ENCODE measurements at regions not wholly inside any gene's neighbourhood (a gene's known extent, or its start where the extent isn't known, plus 50 kb on each side); places are given as distances from the start of the nearest gene placed in this dataset.

GRCh38 chr1:90579212-90579802 is 137.8 kb downstream of the BARHL2 start:
- no peak overlapping the region for H3K4me3 ChIP-seq (ENCODE audit: low read depth, low read length)
- peak; percentile 22 for DNase-seq (ENCODE audit: low read depth)
- TF ChIP-seq, protein P1, sequence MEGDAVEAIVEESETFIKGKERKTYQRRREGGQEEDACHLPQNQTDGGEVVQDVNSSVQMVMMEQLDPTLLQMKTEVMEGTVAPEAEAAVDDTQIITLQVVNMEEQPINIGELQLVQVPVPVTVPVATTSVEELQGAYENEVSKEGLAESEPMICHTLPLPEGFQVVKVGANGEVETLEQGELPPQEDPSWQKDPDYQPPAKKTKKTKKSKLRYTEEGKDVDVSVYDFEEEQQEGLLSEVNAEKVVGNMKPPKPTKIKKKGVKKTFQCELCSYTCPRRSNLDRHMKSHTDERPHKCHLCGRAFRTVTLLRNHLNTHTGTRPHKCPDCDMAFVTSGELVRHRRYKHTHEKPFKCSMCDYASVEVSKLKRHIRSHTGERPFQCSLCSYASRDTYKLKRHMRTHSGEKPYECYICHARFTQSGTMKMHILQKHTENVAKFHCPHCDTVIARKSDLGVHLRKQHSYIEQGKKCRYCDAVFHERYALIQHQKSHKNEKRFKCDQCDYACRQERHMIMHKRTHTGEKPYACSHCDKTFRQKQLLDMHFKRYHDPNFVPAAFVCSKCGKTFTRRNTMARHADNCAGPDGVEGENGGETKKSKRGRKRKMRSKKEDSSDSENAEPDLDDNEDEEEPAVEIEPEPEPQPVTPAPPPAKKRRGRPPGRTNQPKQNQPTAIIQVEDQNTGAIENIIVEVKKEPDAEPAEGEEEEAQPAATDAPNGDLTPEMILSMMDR (IDR thresholded peaks at IDR 0.05; ENCODE audit: control insufficient read depth, extremely low read depth, insufficient read depth), result peak; percentile 68

- no peak for DNase-seq (ENCODE audit: low read depth)
- H3K4me3 ChIP-seq (ENCODE audit: low read depth, low read length), result no peak overlapping the region
- TF ChIP-seq, protein P1 (IDR thresholded peaks at IDR 0.05; ENCODE audit: control insufficient read depth, extremely low read depth, insufficient read depth), result no peak
Observed at GRCh38 chr1:90574692-90575370, 142.3 kb downstream of the BARHL2 start.

DNA sequence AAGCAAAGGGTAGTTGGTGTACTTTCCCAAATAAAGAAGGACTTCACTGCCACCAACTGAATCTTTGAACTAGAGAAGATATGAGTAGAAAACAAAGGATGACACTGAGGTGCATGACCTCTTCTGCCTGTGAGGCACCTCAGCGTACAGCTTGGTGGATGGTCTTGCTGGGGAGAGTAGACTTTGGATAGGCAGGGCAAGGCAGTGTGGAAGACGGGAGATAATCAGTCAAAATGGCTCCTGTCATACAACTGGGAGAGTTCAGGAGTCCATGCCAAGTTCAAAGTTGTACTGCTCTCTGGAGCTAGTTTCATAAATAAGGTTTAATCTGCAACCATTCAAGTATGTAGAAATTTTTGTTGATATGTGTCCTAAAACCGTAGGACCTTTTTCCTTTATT is 143.4 kb downstream of the BARHL2 start:
- TF ChIP-seq, protein P1 (IDR thresholded peaks at IDR 0.05; ENCODE audit: control insufficient read depth, extremely low read depth, insufficient read depth), result no peak
- H3K4me3 ChIP-seq (ENCODE audit: low read depth, low read length), result no peak overlapping the region
- DNase-seq (ENCODE audit: low read depth), result no peak

- no peak overlapping the region for H3K4me3 ChIP-seq (ENCODE audit: low read depth, low read length)
- no peak for DNase-seq (ENCODE audit: low read depth)
- TF ChIP-seq, protein P1 (IDR thresholded peaks at IDR 0.05; ENCODE audit: control insufficient read depth, extremely low read depth, insufficient read depth), result no peak
Observed at GRCh38 chr1:90572446-90572845, 144.7 kb downstream of the BARHL2 start.

DNA sequence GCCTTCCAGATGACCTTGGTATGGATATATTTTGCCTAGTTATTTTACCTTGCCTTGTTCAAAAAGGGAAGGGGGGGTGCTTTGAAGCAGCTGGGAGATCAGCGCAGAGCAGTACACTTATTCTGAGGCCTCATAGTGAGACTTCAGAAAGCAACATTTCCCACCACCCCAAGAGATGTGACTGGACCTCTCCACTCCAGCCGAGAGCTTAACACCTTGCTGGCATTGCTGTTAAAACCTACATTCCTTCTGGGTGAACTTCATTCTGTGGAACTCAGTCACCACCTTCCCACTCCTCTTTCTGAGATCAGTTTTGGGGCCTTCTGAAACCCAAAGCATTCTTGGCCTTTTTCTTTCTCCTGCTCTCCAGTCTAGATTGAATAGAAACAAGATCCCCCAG is 148.7 kb downstream of the BARHL2 start:
- TF ChIP-seq, protein P1 (IDR thresholded peaks at IDR 0.05; ENCODE audit: control insufficient read depth, extremely low read depth, insufficient read depth), result no peak
- no peak overlapping the region for H3K4me3 ChIP-seq (ENCODE audit: low read depth, low read length)
- DNase-seq (ENCODE audit: low read depth), result no peak

GRCh38 chr1:90564164-90564563 is 152.9 kb downstream of the BARHL2 start:
- H3K4me3 ChIP-seq (ENCODE audit: low read depth, low read length), result no peak overlapping the region
- TF ChIP-seq, protein P1 (IDR thresholded peaks at IDR 0.05; ENCODE audit: control insufficient read depth, extremely low read depth, insufficient read depth), result no peak
- DNase-seq (ENCODE audit: low read depth), result no peak

DNA sequence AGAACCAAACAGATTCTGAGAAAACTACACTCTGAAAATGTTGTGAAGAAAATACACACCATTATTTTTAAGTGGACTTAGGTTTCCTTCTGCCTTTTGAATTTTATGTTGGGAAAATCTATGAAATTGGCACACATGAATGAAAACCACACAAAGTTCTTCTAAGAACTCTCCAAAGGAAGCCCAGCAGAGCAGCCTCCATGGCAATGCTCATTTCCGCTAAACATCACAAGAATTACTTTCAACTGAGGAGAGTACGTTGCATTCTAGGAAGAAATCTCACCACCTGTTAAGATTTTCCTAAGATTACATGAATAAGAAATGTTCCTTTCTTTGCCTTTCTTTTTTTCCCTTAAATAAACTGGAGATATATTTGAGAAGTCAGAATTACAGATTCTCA is 154.2 kb downstream of the BARHL2 start:
- TF ChIP-seq, protein P1 (IDR thresholded peaks at IDR 0.05; ENCODE audit: control insufficient read depth, extremely low read depth, insufficient read depth), result no peak
- H3K4me3 ChIP-seq (ENCODE audit: low read depth, low read length), result no peak overlapping the region
- DNase-seq (ENCODE audit: low read depth), result no peak

Measured in LNCaP clone FGC (cell line).